HG03354 (cell line): ENCODE measurements at regions not wholly inside any gene's neighbourhood (a gene's known extent, or its start where the extent isn't known, plus 50 kb on each side); places are given as distances from the start of the nearest gene placed in this dataset.

Experiments
- ATAC-seq: cut with Tn5 transposase; IDR thresholded peaks from one replicate; pipeline ENCODE4 v1.9.1; 2021; ENCODE audit warnings: mild to moderate bottlenecking; ENCODE audit not compliant: unreplicated experiment, poor library complexity, severe bottlenecking

GRCh38 chr2:18829251-18829902, 240.0 kb upstream of the NT5C1B start:
- no peak for ATAC-seq

DNA sequence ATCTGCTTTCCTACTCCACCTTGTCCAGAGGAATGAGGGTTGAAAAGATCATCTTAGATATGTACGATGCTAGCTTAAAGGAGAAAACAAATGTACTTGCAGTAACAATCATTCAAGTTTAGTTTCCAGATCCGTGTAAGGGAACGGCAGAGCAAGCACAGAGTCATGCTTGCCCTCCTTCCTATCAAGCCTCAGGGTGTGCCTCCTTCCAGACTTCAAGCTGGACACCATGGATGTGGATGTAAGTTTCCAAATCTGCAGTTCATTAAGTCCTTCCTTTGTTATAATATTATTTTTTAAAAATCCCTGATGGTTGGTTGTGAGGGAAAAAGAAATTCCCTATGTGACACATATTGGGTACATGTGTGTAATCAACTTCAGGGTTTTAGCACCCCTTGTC, 238.9 kb upstream of the NT5C1B start:
- ATAC-seq = no peak

DNA sequence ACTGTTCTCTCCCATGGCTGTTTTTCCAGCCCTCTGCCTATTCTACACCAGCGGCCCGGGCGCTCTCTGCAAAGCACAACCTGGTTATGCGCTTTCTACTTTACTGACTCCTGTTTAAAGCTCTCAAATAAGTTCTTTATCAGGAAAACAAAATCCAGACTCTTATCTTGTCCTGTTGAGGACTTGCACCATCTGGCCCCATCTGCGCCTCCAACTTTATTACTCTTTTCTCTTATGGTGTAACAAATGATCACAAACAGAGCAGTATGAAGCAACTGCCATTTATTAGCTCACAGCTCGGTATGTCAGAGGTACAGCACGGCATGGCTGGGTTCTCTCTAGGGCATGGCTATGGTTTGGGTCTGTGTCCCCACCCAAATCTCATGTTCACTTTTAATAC, 236.5 kb upstream of the NT5C1B start:
- ATAC-seq = no peak

GRCh38 chr2:18824915-18825314, 235.5 kb upstream of the NT5C1B start:
- no peak for ATAC-seq

- no peak for ATAC-seq
Measured at GRCh38 chr2:18824325-18824790, 235.0 kb upstream of the NT5C1B start.

- no peak for ATAC-seq
Measured at GRCh38 chr2:18821431-18821830, 232.1 kb upstream of the NT5C1B start.

- no peak for ATAC-seq
Measured at GRCh38 chr2:18820966-18821365, 231.6 kb upstream of the NT5C1B start.

GRCh38 chr2:18819566-18819965, 230.2 kb upstream of the NT5C1B start:
- ATAC-seq = no peak

GRCh38 chr2:18814387-18814786, 225.0 kb upstream of the NT5C1B start:
- no peak for ATAC-seq

- ATAC-seq = no peak
Measured at GRCh38 chr2:18804536-18804935, 215.2 kb upstream of the NT5C1B start.

- ATAC-seq = no peak
Measured at GRCh38 chr2:18803141-18803939, 214.0 kb upstream of the NT5C1B start.

DNA sequence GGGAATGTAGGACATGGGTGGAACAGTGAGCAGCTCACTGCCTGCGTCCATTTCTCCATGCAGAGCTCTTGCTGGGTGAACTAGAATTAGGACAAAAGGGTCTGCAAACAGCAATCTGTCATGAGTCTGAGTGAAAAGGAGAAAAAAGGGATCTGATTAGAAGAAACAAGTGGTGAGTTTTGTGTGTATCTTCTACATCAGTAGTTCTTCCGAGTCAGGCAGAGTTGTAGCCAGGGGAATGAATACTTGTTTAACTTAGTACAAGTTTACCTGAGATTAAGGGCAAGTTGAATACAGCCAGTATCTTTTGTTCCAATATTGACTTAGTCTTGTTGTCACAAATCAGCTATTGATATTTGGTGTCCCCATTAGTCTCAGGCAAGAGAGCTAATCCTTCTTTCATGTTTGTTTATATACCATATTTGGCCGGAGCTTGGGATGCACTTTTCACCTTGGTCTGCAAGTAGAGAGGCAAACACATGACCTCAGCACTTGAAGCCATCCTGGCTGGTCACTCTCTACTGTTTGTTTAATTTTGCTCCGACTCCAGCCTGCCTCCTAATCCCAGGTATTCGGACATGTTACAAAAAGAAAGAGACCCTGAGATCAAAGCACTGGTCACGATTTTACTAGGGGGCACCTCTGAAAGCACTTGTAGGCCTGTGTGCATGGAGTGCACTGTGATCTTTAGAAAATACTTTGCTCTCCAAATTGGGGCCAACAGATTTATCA, 211.0 kb upstream of the NT5C1B start:
- no peak for ATAC-seq

DNA sequence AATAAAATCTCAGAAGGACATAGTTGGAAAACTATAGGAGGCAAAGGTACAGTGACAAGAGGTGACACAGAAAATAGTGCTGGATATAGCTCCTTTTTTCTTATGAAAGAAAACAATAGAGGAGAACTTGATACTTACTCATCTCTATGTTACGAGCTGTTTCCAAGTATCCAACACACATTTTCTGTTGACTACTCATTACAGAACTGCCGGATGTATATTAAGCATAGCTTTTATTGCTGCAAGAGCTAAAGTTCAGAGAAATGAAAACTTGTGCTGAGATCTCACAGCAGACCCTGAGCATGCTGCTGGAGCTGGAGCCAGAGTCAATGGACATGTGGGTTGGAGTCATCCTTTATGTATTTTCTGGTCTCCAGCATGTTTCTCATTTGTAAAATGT, 210.0 kb upstream of the NT5C1B start:
- ATAC-seq = no peak

GRCh38 chr2:18797133-18797845, 207.9 kb upstream of the NT5C1B start:
- ATAC-seq = no peak

- no peak for ATAC-seq
Measured at GRCh38 chr2:18795906-18796305, 206.5 kb upstream of the NT5C1B start.

DNA sequence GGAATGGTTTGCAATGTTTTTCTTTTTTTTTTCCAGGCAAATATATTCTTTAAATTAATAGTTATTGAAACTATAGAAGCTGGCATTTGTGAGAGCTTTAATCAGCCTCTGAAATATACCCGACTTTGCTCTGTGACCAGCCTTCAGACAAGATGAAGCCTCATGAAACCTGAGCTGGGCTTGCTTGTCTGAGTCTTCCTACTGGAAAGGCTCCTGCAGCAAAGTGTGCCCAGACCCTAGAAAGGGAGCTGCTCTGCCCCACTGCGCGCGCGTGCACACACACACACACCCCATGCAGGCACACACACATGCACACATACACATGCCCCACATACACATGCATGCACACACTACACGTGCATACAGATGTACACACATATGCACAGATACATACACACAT, 203.3 kb upstream of the NT5C1B start:
- no peak for ATAC-seq

DNA sequence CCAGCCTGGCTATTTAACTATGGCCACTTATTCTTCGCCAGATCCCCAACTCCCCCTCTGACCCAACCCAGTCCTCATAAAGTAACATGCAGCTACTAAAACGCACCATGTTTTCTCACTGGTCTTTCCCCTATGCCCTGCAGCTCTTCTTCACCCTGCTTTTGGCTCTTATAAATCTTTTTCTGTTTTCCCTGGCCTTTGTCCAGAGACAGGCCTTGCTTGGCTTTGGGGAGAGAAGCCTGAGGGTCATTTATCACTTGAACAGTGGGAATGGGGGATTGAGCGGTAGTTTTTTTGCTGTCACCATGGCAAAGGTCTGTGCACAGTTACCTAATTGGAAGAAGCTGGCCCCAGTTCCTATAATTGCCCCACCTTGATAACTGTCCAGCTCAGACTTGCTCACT, 202.9 kb upstream of the NT5C1B start:
- no peak for ATAC-seq

DNA sequence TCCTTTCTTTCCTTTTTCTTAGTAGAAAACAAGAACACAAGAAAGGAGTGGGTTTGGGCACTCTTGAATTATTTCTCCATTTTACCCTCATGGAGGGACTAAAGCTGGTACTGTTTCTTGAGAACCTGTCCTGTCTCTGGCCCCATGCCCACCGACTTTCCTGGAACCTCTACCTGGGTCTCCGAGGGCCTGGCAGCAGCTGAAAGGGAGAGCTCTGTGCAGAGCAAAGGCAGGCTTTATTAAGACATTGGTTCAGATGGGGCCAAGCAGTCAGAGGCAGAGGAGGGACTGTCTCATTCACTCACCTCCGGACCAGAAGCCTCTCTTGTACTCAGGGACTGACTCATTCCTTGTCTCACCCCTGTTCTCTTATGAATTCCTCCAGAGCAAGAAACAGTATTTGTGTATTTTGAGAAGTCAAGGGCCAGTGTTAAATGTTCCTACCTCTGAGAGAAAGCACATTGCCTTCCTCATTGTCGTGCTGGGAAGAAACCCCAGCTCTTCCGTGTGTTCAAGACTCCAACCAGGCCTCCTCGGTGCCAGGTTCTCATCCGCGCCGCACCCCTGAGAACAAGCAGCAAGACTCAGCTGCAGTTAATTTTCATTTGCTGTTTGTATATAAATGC, 201.9 kb upstream of the NT5C1B start:
- ATAC-seq = no peak

- ATAC-seq = no peak
Measured at GRCh38 chr2:18790509-18791171, 201.3 kb upstream of the NT5C1B start.
